AG04449 (cell line): ENCODE measurements at regions not wholly inside any gene's neighbourhood (a gene's known extent, or its start where the extent isn't known, plus 50 kb on each side); places are given as distances from the start of the nearest gene placed in this dataset.

Experiments used
- CTCF ChIA-PET: fragments of 350-600 bp; formaldehyde crosslinking; extraction: SDS; loops from one replicate; lab custom pipeline; 2021; ENCODE audit warnings: antibody characterized with exemption; lab: Yijun Ruan, JAX
- POLR2A ChIA-PET: fragments of 400-600, 350-600 bp; formaldehyde crosslinking; extraction: SDS; loops from one replicate; lab custom pipeline; 2020; ENCODE audit warnings: antibody characterized with exemption, inconsistent platforms; lab: Yijun Ruan, JAX
- DNase-seq: peaks from one replicate; pipeline ENCODE4 v3.0.0-alpha.2; 2010; ENCODE audit warnings: low read depth, low spot score
- H3K4me3 ChIP-seq: 2 replicates; pipeline ENCODE4 v1.5.1; 2011; ENCODE audit warnings: low read depth, mild to moderate bottlenecking, control low read depth, low read length
- CTCF ChIP-seq: IDR thresholded peaks from one replicate; pipeline ENCODE4 v1.5.1; 2011; ENCODE audit warnings: mild to moderate bottlenecking, moderate library complexity, low read length, control low read depth, inconsistent platforms; ENCODE audit not compliant: insufficient read depth; ENCODE audit errors: missing control alignments

- ChIA-PET POLR2A (no interaction called here), CTCF (interaction anchor here (1.2 kb wide), 1 partner anchor 10 kb away, joined by 5 read pairs; no protein-coding TSS in a partner anchor)
These were observed 82.5 kb upstream of the SORBS2 start for GRCh38 chr4:185894481-185894880.

GRCh38 chr4:185895351-185895750 is 83.4 kb upstream of the SORBS2 start:
- ChIA-PET POLR2A (no interaction called here), CTCF (no interaction called here)
- TF ChIP-seq CTCF = no peak
- H3K4me3 ChIP-seq = no peak overlapping the region
- DNase-seq = no peak

More at GRCh38 chr4:185894481-185894880, 82.5 kb upstream of the SORBS2 start:
- DNase-seq = no peak
- H3K4me3 ChIP-seq = no peak overlapping the region
- no peak for TF ChIP-seq CTCF

GRCh38 chr4:185895866-185896265 is 83.9 kb upstream of the SORBS2 start:
- POLR2A ChIA-PET = no interaction called here
- no peak overlapping the region for H3K4me3 ChIP-seq
- DNase-seq = no peak
- CTCF ChIA-PET = no interaction called here
- no peak for TF ChIP-seq CTCF

- TF ChIP-seq CTCF = no peak
These were observed 85.0 kb upstream of the SORBS2 start for GRCh38 chr4:185896817-185897488.

GRCh38 chr4:185898413-185898812 is 86.4 kb upstream of the SORBS2 start:
- ChIA-PET POLR2A (no interaction called here), CTCF (no interaction called here)
- TF ChIP-seq CTCF = no peak

More at GRCh38 chr4:185896817-185897488, 85.0 kb upstream of the SORBS2 start:
- DNase-seq = no peak
- ChIA-PET CTCF (no interaction called here), POLR2A (no interaction called here)
- no peak overlapping the region for H3K4me3 ChIP-seq

GRCh38 chr4:185899833-185900232 is 87.8 kb upstream of the SORBS2 start:
- CTCF ChIA-PET = no interaction called here
- no peak overlapping the region for H3K4me3 ChIP-seq
- no peak for TF ChIP-seq CTCF
- POLR2A ChIA-PET = no interaction called here
- no peak for DNase-seq

More at GRCh38 chr4:185898413-185898812, 86.4 kb upstream of the SORBS2 start:
- DNase-seq = no peak
- no peak overlapping the region for H3K4me3 ChIP-seq
